CD4-positive, alpha-beta T cell treated with Interferon gamma for 1 hour (primary cell): ENCODE measurements at regions not wholly inside any gene's neighbourhood (a gene's known extent, or its start where the extent isn't known, plus 50 kb on each side); places are given as distances from the start of the nearest gene placed in this dataset.

Experiments
- DNase-seq: peaks from one replicate; pipeline ENCODE4 v3.0.0-alpha.2; 2020

DNA sequence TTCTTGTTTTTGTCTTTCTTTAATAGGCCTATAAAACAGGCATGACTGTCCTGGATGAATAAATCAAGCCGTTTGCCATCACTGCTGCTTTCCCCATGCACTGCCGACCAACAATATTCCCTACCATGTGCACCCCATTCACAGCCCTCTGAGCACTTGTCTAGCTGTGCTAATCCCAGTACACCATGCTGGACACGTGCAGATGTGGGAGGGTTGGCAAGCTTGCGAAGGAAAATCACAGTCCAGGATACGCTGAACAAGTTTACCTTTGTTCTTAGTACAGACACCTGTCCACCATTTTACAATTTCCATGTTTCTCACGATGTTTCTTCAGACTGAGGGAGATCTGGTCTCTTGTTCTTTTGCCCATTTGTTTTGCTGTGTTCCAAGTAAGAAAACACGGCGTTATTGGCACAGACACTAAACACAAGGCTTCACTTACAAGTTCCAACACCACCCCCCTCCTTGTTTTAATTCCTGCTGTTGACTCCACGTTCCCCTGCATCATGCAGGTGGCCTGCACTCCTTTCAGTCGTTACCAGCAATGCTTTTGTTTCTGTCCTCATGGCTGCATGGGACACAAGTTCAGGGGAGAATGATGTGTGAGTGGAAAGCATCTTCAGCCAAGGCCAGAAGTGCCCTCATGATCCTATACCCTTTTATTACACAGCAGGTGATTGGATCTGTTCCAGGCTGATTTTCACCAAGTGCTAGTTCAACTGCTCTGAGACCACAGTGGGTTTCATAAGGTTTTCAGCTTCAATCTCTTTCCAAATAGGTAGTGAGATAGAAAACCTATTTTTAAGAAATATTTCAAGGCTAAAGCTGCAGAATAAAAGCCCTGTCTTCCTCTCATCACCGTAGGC is 608.9 kb downstream of the IRX1 start:
- no peak for DNase-seq

- no peak for DNase-seq
Measured at GRCh38 chr5:4205398-4205797, 609.8 kb downstream of the IRX1 start.

GRCh38 chr5:4206127-4206526 is 610.5 kb downstream of the IRX1 start:
- no peak for DNase-seq

GRCh38 chr5:4207486-4207885 is 611.9 kb downstream of the IRX1 start:
- DNase-seq = no peak

DNA sequence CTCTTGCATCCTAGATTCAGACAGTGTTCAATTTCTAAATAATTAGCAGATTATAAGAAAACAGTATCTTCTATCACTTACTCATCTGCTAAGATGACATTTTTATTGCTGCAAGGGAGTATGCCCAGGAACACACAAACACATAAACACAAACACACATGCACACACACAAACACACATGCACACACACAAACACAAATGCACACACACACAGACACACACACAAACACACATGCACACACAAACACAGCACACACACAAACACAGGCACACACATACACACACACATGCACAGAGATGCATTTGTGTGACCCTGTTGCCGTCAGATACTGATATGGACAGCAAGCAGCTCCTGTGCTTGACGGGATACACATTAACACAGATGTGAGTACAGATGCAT is 612.9 kb downstream of the IRX1 start:
- DNase-seq = no peak

DNA sequence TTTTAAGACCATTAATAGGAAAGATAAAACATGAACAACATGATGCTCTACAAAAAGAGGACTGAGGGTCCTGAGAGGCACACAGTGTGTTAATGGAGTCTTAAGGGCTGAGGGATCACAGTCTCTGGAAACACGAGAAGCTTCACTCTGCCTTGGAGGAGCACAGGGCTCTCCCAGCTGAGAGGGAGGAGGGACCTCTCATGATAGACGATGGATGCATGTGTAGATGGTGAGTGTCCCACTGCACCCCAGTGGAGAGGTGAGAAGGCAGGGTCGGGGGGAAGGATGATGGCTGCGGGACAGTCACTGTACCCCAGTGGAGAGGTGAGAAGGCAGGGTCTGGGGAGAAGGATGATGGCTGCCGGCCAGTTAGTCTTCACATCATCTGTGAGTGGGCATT is 613.4 kb downstream of the IRX1 start:
- no peak for DNase-seq

DNA sequence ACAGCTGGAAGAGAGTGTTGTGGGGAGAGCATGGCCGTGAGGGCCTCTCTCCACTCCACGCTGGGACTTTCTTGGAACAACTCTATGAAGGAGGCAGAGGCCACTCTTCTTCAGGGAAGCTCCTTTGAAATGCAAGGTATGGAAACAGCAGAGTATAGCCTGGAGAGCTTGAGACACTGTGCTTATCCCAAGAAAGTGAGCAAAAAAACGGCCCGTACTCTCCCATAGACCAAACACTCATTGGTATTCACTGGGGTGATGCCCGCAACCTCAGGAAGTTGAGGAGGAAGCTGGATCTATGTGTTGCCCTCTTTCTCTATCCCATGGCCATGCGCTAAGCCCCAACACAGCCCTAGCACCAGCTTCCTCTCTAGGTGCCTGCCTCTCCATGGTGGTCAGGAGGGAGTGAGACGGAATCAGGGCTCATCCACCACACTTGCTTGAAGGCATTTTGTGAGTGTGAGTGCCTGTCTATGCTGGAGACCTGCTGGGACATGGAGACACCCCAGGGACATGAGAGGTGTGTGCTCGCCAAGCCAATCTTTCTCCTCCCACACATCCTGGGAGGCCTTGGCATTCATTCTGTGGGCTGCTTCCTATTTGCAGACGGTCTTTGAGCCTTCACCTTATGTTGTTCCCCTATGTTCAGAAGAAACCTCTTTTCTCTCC is 616.6 kb downstream of the IRX1 start:
- DNase-seq = no peak

DNA sequence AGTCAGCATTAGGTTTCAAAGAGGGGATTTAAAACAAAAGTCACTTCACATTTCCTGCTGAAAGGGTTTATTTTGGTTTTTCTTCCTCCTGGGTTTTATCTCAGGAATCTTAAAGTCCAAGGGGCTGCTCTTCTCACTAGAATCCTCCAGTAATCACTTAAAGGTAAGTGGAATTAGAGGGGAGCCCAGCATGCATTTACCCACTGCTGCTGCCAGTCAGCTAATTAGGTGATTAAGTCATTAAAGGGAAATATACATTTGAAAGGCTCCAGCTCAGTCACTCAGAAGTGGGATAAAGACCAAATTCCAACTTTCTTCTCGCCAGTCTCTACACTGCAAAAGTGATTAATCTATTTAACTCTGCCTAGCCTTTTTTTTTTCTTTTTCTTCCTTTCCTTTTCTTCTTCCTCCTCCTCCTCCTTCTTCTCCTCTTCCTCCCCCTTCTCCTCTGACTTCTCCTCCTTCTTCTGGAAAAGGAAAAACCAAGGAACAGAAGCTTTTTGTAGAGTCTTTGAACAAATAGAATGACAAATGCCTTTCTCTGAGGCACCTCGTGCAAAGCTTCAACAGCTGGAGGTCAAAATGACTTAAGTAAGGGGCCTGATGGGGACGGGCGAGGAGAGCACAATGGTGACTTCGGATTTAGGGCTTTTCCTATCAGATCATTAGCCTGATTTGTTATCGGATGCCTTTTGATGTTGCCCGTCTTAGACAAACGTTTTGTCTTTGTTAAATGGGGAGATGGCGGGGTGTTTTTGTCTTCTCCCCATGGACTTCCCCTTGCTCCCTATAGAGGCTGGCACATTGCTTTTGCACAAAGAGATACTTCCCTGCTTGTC is 617.6 kb downstream of the IRX1 start:
- DNase-seq = no peak

- DNase-seq = no peak
Measured at GRCh38 chr5:4215143-4215542, 619.5 kb downstream of the IRX1 start.

DNA sequence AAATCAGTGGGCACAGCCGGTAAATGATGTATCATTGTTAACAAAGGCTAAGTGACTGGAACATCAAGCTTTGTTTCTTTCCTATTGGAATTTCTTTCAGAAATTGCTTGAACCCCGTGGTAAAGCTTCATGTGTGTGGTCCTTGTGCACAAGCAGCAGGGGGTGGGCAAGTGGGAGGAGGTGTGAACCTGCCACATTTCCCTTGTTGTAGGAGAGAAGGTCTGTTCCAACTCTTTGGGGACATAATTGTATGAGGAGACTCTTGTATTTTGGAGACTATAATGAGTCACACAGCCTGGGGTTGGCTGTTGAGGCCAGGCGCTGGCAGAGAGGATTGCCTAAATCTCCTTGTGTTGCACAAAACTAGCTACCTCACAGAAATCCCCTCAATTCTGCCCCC is 620.5 kb downstream of the IRX1 start:
- no peak for DNase-seq

GRCh38 chr5:4220016-4220415 is 624.4 kb downstream of the IRX1 start:
- DNase-seq = no peak

- no peak for DNase-seq
Measured at GRCh38 chr5:4221048-4221447, 625.4 kb downstream of the IRX1 start.

DNA sequence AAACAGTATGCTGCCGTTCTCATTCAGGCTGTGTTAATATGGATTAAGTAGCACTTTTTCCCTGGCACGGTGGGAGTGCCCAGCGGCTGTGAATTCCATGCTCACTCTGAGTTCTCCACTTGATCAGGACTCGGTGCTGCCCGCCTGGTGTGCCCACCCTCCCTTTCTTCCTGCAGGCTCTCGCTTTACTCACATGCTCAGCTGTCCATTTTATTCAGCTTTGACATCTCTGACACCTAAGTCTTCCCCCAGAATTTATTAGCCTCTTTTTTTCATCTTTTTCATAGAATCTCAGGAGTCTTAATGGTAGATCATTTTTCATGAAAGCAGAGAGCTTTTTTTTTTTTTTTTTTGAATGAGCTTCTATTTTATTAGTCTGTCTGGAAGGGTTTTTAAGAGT is 626.5 kb downstream of the IRX1 start:
- DNase-seq = no peak

GRCh38 chr5:4222821-4223220 is 627.2 kb downstream of the IRX1 start:
- no peak for DNase-seq

GRCh38 chr5:4225741-4226140 is 630.1 kb downstream of the IRX1 start:
- DNase-seq = no peak

DNA sequence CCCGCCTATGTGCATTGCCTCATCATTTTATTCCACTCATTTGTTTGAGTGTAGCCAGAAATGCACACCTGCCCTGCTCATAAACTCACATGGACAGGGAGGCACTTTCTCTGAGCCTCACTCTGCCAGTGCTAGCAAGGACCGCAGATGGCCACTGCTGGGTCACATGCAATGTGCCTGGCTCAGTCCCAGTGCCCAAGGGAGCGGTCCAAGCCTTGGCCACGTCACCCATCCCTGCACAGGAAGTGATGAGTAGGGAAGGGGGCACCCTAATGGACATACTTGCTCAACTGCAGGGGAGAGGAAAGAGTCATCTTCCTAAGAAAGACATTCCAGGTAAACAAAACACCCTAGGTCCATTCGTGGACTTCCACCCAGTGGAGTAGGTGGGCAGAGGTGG is 630.9 kb downstream of the IRX1 start:
- DNase-seq = no peak

- no peak for DNase-seq
Measured at GRCh38 chr5:4228708-4229107, 633.1 kb downstream of the IRX1 start.

DNA sequence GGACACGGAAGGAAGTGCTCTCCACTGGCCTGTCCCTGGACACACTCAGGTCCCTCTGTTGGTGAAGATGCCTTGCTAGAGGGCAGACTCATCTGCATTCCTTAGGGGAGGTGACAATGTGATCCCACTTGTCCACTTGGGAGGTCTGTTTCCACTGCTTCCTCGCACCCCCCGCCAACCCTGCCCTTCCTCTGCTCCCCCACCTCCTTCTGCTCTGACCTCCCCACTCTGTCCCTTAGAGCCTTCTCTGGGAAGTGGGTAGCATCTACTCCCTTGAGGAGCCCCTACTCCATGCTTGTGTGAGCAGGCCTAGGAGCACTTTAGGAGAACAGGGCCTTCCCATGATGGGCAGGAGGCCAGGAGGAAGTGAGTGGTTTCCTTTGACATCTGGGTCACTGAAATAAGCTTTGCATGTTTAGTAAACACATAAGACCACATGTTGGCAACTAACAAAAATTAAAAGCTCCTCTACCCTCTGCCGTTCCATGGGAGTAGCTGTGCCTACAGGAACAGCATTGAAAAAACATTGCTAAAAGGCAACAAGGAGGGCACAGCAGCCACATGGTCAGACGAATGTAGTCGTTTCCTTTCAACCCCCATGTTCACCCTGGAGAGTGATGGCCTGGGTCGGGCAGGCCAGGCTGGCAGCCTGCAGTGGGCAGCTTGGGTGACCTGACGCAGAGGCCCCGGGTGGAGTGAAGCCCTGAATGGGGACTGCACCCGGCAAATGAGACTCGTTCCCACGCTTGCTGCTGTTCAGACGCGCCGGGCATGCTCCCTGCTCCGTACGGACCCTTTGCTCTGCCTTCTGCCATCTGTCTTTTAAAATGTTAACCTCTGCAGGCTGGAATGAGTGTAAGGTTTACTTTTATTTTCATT is 634.0 kb downstream of the IRX1 start:
- no peak for DNase-seq

DNA sequence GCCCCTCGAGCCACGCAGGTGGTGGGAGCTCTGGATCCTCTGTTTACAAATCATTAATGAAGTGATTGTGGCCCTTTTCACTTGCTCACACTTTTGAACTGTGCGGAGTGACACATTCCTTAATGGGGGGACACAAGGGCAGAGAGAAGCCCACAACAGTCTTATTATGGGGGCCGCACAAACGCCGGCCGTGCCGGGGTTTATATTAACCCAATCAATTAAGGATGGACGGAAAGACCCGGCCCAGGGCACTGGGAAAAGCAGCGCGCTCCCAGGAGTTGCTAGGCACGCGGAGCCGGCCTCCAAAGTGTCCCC is 634.8 kb downstream of the IRX1 start:
- no peak for DNase-seq

GRCh38 chr5:4230786-4231641 is 635.4 kb downstream of the IRX1 start:
- DNase-seq = no peak

- no peak for DNase-seq
Measured at GRCh38 chr5:4232084-4232483, 636.5 kb downstream of the IRX1 start.

DNA sequence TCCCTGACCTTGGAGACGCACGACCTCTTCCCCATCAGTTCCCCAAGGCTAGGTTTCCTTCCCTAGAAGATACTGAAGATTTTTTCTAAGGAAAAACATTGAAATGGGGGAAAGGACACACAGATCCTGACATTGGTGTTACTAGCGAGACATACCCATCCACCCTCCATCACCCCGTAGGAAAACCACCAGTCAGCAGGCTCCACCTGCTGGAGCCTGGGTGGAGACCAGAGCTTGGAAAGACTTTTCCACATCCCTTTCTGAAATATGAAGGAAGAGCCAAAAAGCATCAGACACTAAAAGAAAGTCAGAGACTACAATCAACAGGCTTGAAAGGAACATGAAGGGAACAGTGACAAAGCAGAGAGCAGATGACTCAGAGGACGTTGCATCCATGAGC is 638.0 kb downstream of the IRX1 start:
- DNase-seq = no peak
